Activated CD4-positive, CD25-positive, alpha-beta regulatory T cell treated with anti-CD3 and anti-CD28 coated beads, Interleukin-2, amount 50 U/mL, for 24 hours (primary cell): ENCODE measurements at regions not wholly inside any gene's neighbourhood (a gene's known extent, or its start where the extent isn't known, plus 50 kb on each side); places are given as distances from the start of the nearest gene placed in this dataset.
"Not testable (repeated sequence)": the region's sequence is repeated elsewhere in the genome, so short reads cannot be mapped to it uniquely, and the experiment has no call there.

Source experiments
- ATAC-seq, 2 donors: fragments of 150-1000 bp; cut with Tn5 transposase; one replicate each; pipeline ENCODE4 v1.10.0; 2021; ENCODE audit warnings: mild to moderate bottlenecking in 1 of 2, moderate library complexity in 1 of 2

- ATAC-seq = not testable (repeated sequence)
Observed at GRCh38 chr2:88802026-88802425, 110.6 kb downstream of the RPIA start.

DNA sequence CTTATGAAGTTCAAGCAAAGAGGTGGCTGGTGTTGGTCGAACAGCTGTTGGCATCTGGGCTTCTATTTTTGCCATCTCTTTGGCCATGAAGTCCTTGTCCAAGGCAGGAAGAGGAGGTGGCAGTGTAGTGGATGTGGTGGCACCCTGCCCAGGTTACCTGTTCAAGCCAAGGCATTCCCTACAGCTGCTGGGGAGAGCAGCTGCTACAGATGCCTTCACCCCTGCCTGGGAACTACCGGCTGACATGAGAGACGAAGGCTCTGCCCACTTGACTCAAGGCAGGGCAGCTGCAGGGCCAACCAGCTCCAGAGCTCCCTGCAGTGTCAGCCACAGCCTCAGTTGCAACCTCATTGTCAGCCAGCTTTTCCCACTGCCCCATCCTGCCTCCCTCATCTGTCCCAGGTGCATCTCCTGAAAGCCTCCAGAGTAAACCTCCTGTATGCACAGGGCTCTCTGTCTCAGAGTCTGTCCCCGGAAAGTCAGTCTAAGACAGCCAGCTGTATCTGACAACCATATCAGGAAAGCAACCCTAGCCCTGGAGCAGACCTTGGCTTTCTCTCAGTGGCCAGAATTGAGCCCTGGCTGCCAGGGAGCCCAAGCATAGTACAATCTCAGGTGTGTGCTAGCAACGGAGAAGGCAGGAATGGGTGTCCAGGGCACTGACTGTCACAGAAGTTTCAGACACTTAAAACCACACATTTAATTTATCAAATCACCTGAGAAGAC is 115.9 kb downstream of the RPIA start:
- ATAC-seq = no peak

DNA sequence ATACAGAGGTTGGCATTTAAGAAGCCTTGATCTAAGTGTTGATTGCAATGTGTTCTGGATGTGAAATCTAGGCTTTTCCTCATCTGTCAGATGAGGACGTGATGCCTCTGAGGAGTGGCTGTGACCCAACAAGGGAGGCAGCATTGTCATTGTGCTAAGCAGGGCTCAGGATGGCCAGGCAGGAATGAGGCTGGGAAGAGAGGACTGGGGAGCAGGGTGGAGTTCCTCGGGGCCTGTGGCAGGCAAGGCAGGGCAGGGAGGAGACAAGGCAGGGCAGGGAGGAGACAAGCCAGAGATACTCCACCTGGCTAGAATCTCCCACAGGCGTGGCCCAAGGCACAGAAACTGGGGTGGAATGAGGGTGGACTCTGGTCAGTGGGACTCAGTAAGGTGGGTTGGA is 116.6 kb downstream of the RPIA start:
- ATAC-seq = no peak

- no peak for ATAC-seq
Observed at GRCh38 chr2:88808652-88809051, 117.2 kb downstream of the RPIA start.

DNA sequence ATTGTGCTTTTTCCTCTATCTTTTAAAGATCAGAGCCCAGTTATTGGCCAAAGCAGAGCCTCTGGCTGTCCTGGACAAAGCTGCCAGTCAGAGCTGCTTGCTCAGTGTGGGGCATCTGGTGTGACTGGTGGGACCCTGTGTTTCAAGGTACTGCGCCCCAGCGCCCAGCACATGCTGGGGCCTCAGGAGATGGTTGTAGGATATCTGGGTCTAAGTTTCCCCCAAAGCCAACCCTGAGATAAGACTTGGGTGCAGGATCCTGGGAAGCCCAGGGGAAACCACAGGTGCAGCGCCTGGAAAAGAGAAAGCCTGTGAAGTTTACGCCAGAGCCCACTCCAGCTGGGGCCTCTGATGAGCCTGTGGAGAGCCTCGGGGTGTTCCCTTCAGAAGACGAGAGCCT is 117.7 kb downstream of the RPIA start:
- ATAC-seq = no peak

DNA sequence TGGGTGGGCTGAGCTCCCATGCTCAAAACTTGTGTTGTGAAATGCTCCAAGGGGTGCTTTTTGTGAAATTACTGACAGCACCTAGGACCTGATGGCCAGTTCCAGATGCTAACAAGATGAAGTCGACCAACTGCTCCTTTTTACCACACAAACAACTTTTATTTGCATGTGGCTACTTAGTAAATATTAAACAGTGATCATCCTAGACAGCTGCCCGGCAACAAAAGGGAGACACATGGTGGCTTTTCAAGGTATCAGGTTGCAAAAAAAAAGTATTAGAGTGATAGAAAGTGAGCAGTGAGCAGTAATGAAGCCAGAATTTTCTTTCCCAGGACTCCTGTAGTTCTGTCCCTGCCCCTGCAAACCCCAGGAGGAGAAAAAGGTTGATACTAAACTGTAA is 118.5 kb downstream of the RPIA start:
- no peak for ATAC-seq

DNA sequence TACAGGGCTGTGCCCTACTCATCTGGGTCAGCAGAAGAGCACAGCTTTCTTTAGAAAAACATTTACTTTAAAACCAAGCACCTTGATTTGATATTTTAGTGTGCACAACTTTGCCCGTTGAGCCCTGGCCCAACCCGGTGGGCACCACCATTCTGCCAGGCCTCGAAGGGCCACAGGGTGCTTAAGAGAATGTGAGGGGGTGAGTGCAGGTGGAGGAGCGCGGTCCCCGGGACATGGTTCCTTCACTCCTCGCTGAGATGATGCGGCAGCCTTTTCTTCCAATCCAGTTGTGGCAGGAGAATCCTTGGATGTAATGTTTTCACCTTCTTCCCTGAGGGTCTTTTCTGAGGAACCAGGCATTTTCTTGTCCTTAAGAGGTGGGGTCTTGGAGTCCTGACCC is 119.0 kb downstream of the RPIA start:
- ATAC-seq = no peak

- no peak for ATAC-seq
Observed at GRCh38 chr2:88811233-88811632, 119.8 kb downstream of the RPIA start.

GRCh38 chr2:88811681-88812080 is 120.2 kb downstream of the RPIA start:
- no peak for ATAC-seq

DNA sequence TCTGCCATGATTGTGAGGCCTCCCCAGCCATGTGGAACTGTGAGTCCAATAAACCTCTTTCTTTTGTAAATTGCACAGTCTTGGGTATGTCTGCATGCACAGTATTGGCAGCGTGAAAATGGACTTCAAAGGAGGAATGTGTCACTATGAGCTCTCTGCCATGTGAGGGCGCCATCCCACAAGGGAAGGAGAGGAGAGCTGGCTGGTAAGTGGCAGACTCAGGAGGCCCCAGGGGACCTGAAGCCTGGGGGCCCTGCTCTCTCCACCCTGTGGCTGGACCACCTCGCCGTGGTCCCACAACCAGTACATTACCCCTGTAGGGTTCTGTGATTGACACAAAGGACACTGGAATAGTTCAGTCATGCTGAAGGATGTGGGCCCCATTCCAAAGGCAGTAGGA is 122.1 kb downstream of the RPIA start:
- ATAC-seq = no peak

DNA sequence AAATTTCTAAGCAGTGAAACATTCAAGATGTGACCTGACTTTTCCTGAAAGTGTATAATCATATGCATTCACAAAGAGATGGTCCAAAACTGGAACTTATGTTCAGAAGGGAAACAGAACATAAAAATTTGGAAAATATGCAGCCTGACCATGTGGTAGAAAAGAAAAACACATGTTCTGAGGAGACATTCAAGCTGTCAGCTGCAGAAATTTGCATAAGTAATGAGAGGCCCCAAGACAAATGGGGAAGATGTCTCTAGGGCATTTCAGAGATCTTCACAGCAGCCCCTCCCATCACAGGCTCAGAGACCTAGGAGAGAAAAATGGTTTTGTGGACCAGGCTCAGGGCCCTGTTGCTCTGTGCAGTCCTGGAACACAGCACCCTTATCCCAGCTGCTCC is 123.8 kb downstream of the RPIA start:
- ATAC-seq = no peak

GRCh38 chr2:88815697-88816096 is 124.2 kb downstream of the RPIA start:
- no peak for ATAC-seq

GRCh38 chr2:88818381-88818780 is 126.9 kb downstream of the RPIA start:
- no peak for ATAC-seq

GRCh38 chr2:88824951-88825350 is 133.5 kb downstream of the RPIA start:
- no peak for ATAC-seq

DNA sequence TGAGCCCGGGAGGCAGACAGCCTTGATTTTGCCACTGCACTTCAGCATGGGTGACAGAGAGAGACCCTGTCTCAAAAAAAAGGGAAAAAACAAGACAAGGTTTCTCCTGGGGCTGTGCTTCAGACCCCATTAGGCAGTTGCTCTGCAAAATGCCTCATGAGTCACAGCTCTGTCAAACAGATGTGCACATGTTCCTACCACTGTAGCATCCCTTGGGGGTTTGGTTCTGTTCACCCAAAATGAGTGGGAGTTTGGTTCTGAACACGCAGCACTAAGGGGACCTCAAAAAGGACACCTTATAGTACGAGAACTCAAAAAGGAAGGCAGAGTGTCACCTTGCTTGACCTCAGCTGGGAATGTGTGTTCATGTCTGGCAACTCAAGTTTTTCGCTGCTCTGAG is 134.9 kb downstream of the RPIA start:
- no peak for ATAC-seq

- no peak for ATAC-seq
Observed at GRCh38 chr2:88827821-88828220, 136.3 kb downstream of the RPIA start.

DNA sequence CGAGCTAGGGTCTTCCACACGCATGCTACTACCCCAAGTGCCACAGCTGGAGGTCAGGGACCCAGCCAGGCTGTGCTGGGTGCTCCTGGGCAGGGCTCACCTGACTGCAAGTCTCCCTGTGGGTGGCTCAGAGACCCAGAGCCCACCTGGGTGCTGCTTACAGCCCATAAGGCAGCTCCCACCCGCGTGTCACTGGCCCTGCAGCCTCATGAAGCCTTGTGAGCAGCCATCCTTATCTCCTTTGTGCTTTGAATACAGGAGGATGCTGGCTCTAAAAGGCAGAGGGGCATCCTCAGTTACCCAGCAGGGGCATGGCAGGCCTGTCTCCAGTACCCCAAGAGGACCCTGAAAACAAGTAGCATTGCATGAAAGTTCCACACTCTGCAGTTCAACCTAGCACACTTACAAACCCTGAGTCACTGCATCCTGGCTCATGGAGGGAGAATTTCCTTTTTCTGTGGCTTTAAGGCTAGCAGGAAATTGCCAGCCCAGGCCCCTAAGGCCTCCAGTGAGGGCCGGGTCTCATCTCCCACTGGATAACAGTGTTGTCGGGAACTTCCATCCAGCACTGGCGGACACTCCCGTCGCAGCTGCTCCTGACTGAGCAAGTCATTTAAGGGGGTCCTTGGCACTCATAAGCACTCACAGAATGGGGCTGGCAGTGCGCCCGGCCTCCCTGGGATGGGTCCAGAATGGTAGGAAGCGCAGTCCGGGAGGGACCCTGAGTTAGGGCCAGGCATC is 137.1 kb downstream of the RPIA start:
- ATAC-seq = no peak

GRCh38 chr2:88829607-88830463 is 138.4 kb downstream of the RPIA start:
- ATAC-seq = no peak

DNA sequence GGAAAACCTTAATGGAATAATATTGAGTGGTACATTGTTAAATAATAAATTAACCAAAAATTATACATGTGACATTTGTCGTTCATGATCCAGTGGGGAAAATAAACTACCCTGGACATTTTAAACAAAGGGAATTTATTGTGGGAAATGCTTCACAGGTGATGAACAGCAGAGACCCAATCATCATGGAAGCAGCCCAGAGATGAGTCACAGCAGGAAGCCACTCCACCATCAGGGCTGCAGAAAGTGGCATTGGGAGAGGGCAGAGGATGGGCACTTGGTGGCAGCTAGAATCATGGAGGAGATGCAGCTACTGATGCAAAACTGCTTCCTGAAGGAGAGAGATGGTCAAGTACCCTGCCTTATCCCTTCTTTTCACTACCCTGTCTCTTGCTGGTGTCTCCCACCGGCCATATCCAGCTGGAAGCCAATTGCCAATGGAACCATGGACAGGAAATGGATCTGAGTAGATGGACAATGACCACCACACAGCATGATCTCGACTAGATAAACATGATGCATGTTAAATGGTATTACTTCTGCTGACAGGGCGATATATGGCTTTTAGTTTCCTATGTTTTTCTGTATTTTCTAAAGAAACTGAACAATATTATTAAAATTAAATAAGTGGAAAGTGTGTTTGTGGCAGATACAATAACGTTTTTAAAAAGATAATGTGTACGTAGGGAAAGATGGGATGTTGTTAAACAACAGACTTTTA is 139.8 kb downstream of the RPIA start:
- no peak for ATAC-seq

DNA sequence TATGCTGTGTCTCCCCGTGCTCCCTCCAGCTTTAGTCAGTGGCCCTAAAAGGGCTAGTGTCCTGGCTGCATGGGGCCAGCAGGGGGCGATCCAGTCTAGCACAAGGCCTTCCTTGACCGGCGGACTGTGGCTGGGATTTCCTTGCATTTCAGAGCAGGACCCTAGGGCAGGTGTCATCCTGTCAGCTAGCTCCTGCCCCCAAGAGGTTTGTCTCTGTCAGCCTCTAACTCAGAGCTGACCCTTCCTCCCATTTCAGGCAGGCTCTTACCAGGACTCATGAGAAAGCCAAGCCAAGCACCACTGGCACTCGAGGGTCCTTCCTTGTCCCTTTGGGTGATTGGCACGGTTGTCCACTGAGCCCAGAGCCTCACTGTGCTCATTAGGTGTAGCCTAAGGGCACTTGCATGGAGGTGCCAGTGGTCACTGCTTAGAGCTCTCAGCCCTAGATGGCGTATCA is 140.3 kb downstream of the RPIA start:
- peak; percentile 40 to 43 for ATAC-seq

DNA sequence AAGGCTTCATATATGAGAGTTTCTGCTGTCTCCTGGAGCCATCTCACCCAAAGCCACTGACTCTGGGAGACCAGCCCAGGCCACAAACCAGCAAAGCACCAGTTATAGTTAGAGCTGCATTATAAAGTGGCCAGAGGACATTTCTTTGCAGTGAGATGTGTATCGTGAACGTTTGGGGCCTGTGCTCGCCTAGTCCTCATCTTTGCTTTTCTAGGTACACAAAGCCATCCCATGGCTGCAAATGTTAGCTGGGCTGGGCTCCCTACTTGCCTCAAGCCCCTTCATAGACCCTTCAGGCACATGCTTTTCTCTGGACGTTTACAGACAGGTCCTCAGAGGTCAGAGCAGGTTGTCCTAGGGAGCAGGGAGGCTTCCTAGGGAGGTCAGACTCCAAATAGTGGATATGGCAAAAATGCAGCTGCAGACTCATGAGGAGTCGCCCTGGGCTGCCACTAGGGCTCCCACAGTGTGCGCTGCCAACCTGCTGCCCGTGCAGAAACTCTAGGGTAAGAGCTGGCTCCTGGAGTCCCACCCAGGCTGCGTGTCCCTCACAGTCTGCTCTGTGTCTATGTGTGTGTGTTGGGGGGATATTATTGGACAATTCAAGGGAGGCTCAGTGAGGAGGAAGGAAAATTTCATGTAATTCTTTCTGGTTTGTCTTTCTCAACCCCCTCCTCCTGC is 141.0 kb downstream of the RPIA start:
- peak in 1 of 2 donors; percentile 33 for ATAC-seq

DNA sequence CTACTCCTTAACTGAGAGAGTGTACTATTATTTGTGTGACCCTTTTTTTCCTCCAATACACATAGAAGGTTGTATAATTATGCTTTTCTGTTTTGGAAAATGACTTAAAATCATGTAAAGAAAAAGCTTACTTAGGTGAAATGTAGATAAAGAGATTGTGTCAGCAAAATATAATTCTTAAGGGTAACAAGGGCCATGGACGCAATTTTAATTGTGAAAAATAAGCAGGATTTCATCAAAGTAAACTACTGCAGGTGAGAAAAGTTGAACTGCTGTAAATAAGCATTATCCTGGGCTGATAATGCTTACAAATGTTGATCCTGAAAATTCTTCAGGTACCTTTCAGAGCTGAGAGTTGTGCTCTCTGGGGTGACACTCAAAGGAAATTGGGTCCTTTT is 141.5 kb downstream of the RPIA start:
- no peak for ATAC-seq
